Upper lobe of left lung (tissue), 4 donors: ENCODE measurements at regions not wholly inside any gene's neighbourhood (a gene's known extent, or its start where the extent isn't known, plus 50 kb on each side); places are given as distances from the start of the nearest gene placed in this dataset.

Source experiments
- CTCF ChIP-seq, 6 experiments: fragments of 450-650 bp in 4 of 6; fragments of 200-600 bp in 2 of 6; sonication (generic) in 2 of 6; IDR thresholded peaks; one replicate each; pipeline ENCODE4 v1.5.1; 2016 to 2019; ENCODE audit warnings: antibody characterized with exemption in 6 of 6
- POLR2A ChIP-seq, 4 donors: fragments of 450-650 bp; IDR thresholded peaks; one replicate each; pipeline ENCODE4 v1.5.1; 2016 to 2017; ENCODE audit warnings: antibody characterized with exemption in 4 of 4, mild to moderate bottlenecking in 2 of 4
- POLR2AphosphoS5 ChIP-seq, 2 donors: sonication (generic); formaldehyde crosslinking; IDR thresholded peaks; one replicate each; pipeline ENCODE4 v1.5.1; 2017; ENCODE audit warnings: antibody characterized with exemption in 2 of 2

- TF ChIP-seq POLR2AphosphoS5 (IDR thresholded peaks at IDR 0.05) (no peak), CTCF (IDR thresholded peaks at IDR 0.05) (no peak), POLR2A (IDR thresholded peaks at IDR 0.05) (no peak)
These were observed 55.3 kb upstream of the GPR6 start for GRCh38 chr6:109922851-109923250.
